Body of pancreas (tissue), 4 donors: ENCODE measurements at regions not wholly inside any gene's neighbourhood (a gene's known extent, or its start where the extent isn't known, plus 50 kb on each side); places are given as distances from the start of the nearest gene placed in this dataset.
A peak's percentile ranks its signal among the peaks of the same experiment; 100 is the strongest.

Experiments
- ATAC-seq: fragments of 150-250 bp; one replicate; pipeline ENCODE4 v1.9.1; 2016
- DNase-seq, 4 donors: peaks; one replicate each; pipeline ENCODE4 v3.0.0-alpha.2; 2019
- H3K27ac ChIP-seq, 4 donors: fragments of 200-600 bp; sonication (generic); 1 replicate in 3 of 4; 2 replicates in 1 of 4; pipeline versions ENCODE4 v1.5.1 to v1.6.1; 2016 to 2019; ENCODE audit warnings: mild to moderate bottlenecking in 1 of 4, mixed read lengths in 1 of 4, moderate library complexity in 1 of 4
- H3K27me3 ChIP-seq, 2 donors: fragments of 200-600 bp; sonication (generic); one replicate each; pipeline ENCODE4 v1.6.0; 2016; ENCODE audit warnings: mild to moderate bottlenecking in 1 of 2
- H3K36me3 ChIP-seq, 2 donors: fragments of 200-600 bp; sonication (generic); replicated peaks in 1 of 2; 2 replicates each; pipeline ENCODE4 v1.5.1; 2016; ENCODE audit warnings: low read depth in 2 of 2; ENCODE audit not compliant: insufficient read depth in 1 of 2
- H3K4me1 ChIP-seq: fragments of 200-600 bp; sonication (generic); one replicate; pipeline ENCODE4 v1.6.0; 2016
- H3K4me3 ChIP-seq, 2 donors: fragments of 200-600 bp; sonication (generic); 1 replicate in 1 of 2; 2 replicates in 1 of 2; pipeline ENCODE4 v1.5.1; 2016 to 2019
- H3K9me3 ChIP-seq, 3 donors: fragments of 200-600 bp; sonication (generic); 1 replicate in 2 of 3; 2 replicates in 1 of 3; pipeline ENCODE4 v1.5.1; 2016
- CTCF ChIP-seq, 7 experiments: fragments of 450-650 bp in 4 of 7; fragments of 200-600 bp in 3 of 7; sonication (generic) in 3 of 7; IDR thresholded peaks; one replicate each; pipeline ENCODE4 v1.5.1; 2016 to 2019; ENCODE audit warnings: antibody characterized with exemption in 7 of 7
- POLR2A ChIP-seq, 3 donors: fragments of 450-650 bp; IDR thresholded peaks; one replicate each; pipeline ENCODE4 v1.6.1; 2016; ENCODE audit warnings: antibody characterized with exemption in 3 of 3, mild to moderate bottlenecking in 2 of 3
- WGBS, 2 donors: methylation state at CpG; one replicate each; pipeline ENCODE4 v1.1.5; 2017; 5-methylcytosine and 5-hydroxymethylcytosine counted together
- intact Hi-C: fragments of 100-400 bp; cut with DNase I; formaldehyde crosslinking; loops from one replicate; pipeline ENCODE4 v1.15.1; 2023

- no peak for TF ChIP-seq POLR2A (IDR thresholded peaks at IDR 0.05)
- TF ChIP-seq CTCF (IDR thresholded peaks at IDR 0.05), result no peak
- no peak for ATAC-seq
- Histone ChIP-seq H3K27me3 (no peaks in the 10 kb centered on the region), H3K4me3 (no peak overlapping the region), H3K4me1 (peaks cover 20% of the 10 kb centered on the region), H3K9me3 (no peaks in the 10 kb centered on the region), H3K36me3 (no peaks in the 10 kb centered on the region), H3K27ac (no peak overlapping the region)
- intact Hi-C loops, result no loop called here
- no peak for DNase-seq
- WGBS, 2 donors, result 71 to 83% methylated on average over 5 of the region's 5 CpGs
Measured at GRCh38 chr7:88361357-88361756, 54.7 kb upstream of the STEAP4 start.

- TF ChIP-seq POLR2A (IDR thresholded peaks at IDR 0.05) (no peak), CTCF (IDR thresholded peaks at IDR 0.05) (no peak)
- Histone ChIP-seq H3K9me3 (no peaks in the 10 kb centered on the region), H3K4me3 (no peak overlapping the region), H3K36me3 (no peaks in the 10 kb centered on the region), H3K27ac (no peak overlapping the region), H3K27me3 (no peaks in the 10 kb centered on the region), H3K4me1 (peaks cover 16% of the 10 kb centered on the region)
- no peak for DNase-seq
- intact Hi-C loops, result no loop called here
- WGBS, 2 donors, result 97 to 98% methylated on average over 2 of the region's 2 CpGs
- no peak for ATAC-seq
Measured at GRCh38 chr7:88358881-88359280, 52.2 kb upstream of the STEAP4 start.

- no peaks in the 10 kb centered on the region for H3K9me3 ChIP-seq
- 88 to 97% methylated on average over 2 of the region's 2 CpGs for WGBS, 2 donors
Measured at GRCh38 chr7:88358526-88358838, 51.8 kb upstream of the STEAP4 start.

GRCh38 chr7:88357781-88358525 lies 51.3 kb upstream of the STEAP4 start:
- H3K4me1 ChIP-seq, result peaks cover 12% of the 10 kb centered on the region
- no peak for DNase-seq
- H3K36me3 ChIP-seq, result no peaks in the 10 kb centered on the region
- H3K9me3 ChIP-seq, result no peaks in the 10 kb centered on the region
- intact Hi-C loops, result no loop called here
- 9 to 10% methylated on average over 4 of the region's 4 CpGs for WGBS, 2 donors
- no peaks in the 10 kb centered on the region for H3K27me3 ChIP-seq
- no peak overlapping the region for H3K4me3 ChIP-seq
- TF ChIP-seq CTCF (IDR thresholded peaks at IDR 0.05) (peak in 6 of 7 experiments; percentile 20 to 41 (median 32)), POLR2A (IDR thresholded peaks at IDR 0.05) (no peak)
- H3K27ac ChIP-seq, result peak overlapping the region in 1 of 4 donors; percentile 35
- ATAC-seq, result peak; percentile 67

More at GRCh38 chr7:88358526-88358838, 51.8 kb upstream of the STEAP4 start:
- ATAC-seq (no peak), DNase-seq (no peak)
- Histone ChIP-seq H3K27me3 (no peaks in the 10 kb centered on the region), H3K36me3 (no peaks in the 10 kb centered on the region), H3K4me1 (peaks cover 12% of the 10 kb centered on the region), H3K4me3 (no peak overlapping the region), H3K27ac (peak overlapping the region in 1 of 4 donors; percentile 35)
- intact Hi-C loops, result no loop called here
- TF ChIP-seq CTCF (IDR thresholded peaks at IDR 0.05) (no peak), POLR2A (IDR thresholded peaks at IDR 0.05) (no peak)

GRCh38 chr7:88357294-88357693 lies 50.6 kb upstream of the STEAP4 start:
- no peaks in the 10 kb centered on the region for H3K27me3 ChIP-seq
- peaks cover 12% of the 10 kb centered on the region for H3K4me1 ChIP-seq
- 15 to 28% methylated on average over 1 of the region's 1 CpG for WGBS, 2 donors
- H3K4me3 ChIP-seq, result no peak overlapping the region
- no peaks in the 10 kb centered on the region for H3K36me3 ChIP-seq
- no peak overlapping the region for H3K27ac ChIP-seq
- ATAC-seq, result peak; percentile 63
- DNase-seq, result peak; percentile 19 to 45 (median 31)
- TF ChIP-seq POLR2A (IDR thresholded peaks at IDR 0.05), result no peak
- TF ChIP-seq CTCF (IDR thresholded peaks at IDR 0.05), result peak in 4 of 7 experiments; percentile 23 to 36 (median 30)
- intact Hi-C loops, result no loop called here
- no peaks in the 10 kb centered on the region for H3K9me3 ChIP-seq
